ENCODE measurements at regions not wholly inside any gene's neighbourhood (a gene's known extent, or its start where the extent isn't known, plus 50 kb on each side); places are given as distances from the start of the nearest gene placed in this dataset.

DNA sequence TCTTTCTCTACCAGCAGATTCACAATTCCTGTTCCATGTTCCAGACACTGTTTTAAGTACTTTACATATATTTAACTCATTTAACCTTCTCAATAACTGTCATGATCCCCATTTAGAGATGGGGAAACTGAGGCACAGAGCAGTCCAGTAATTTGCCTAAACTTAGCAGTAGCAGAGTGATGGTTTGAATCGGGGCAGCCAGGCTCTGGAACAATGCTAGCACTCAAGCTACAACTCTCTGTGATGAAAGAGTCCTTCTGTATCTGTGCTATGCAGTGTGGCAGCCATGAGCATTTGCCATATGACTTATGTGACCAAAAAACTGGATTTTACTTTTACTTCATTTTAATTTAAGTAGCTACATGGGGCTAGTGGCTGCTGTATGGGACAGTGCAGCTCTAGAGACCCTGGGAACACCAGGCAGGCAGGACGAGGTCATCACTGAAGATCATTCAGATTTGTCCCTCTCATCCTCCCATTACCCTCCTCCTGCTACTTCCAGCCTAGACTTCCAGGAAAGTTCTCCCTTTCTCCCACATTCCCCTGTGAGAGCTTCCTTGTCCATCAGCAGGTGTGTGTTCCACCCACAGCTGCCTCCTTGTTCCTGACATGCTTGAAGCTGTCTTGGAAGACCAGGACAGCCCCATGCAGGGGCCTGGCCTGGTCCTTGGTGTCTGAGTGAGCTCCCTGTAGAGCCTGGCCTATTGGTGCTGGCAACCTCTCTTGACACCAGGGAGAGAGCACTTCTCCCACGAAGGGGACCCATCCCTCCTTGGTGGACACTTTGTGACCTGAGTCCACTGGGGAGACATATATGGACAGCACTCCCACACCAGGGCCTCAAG lies 157.0 kb downstream of the MRPL14 start (continued):
- no peak for TF ChIP-seq ZNF311 (CRISPR knock-in tag; IDR thresholded peaks at IDR 0.05)
- TF ChIP-seq NFATC3 (IDR thresholded peaks at IDR 0.05), result 0 out of 2 replicates have a peak, but pooled peaks have one; percentile 51
- TF ChIP-seq, protein P1, sequence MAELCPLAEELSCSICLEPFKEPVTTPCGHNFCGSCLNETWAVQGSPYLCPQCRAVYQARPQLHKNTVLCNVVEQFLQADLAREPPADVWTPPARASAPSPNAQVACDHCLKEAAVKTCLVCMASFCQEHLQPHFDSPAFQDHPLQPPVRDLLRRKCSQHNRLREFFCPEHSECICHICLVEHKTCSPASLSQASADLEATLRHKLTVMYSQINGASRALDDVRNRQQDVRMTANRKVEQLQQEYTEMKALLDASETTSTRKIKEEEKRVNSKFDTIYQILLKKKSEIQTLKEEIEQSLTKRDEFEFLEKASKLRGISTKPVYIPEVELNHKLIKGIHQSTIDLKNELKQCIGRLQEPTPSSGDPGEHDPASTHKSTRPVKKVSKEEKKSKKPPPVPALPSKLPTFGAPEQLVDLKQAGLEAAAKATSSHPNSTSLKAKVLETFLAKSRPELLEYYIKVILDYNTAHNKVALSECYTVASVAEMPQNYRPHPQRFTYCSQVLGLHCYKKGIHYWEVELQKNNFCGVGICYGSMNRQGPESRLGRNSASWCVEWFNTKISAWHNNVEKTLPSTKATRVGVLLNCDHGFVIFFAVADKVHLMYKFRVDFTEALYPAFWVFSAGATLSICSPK (IDR thresholded peaks at IDR 0.05; ENCODE audit: borderline replicate concordance), result no peak
- TF ChIP-seq BRD9 (IDR thresholded peaks at IDR 0.05; ENCODE audit: low read depth, partially characterized antibody), result no peak
- TF ChIP-seq, protein P2, sequence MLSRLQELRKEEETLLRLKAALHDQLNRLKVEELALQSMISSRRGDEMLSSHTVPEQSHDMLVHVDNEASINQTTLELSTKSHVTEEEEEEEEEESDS (CRISPR knock-in tag; IDR thresholded peaks at IDR 0.05), result no peak
- TF ChIP-seq POLR2AphosphoS5 (IDR thresholded peaks at IDR 0.05; ENCODE audit: control insufficient read depth, insufficient read depth, low read depth, low read length), result no peak
- no peak for TF ChIP-seq EWSR1 (IDR thresholded peaks at IDR 0.05; ENCODE audit: borderline replicate concordance, low read depth, partially characterized antibody)
- TF ChIP-seq POLR2H (tag; IDR thresholded peaks at IDR 0.05; ENCODE audit: low read depth), result no peak
- TF ChIP-seq, protein P3, sequence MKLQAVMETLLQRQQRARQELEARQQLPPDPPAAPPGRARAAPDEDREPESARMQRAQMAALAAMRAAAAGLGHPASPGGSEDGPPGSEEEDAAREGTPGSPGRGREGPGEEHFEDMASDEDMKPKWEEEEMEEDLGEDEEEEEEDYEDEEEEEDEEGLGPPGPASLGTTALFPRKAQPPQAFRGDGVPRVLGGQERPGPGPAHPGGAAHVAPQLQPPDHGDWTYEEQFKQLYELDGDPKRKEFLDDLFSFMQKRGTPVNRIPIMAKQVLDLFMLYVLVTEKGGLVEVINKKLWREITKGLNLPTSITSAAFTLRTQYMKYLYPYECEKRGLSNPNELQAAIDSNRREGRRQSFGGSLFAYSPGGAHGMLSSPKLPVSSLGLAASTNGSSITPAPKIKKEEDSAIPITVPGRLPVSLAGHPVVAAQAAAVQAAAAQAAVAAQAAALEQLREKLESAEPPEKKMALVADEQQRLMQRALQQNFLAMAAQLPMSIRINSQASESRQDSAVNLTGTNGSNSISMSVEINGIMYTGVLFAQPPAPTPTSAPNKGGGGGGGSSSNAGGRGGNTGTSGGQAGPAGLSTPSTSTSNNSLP (IDR thresholded peaks at IDR 0.05; ENCODE audit: borderline replicate concordance, low read depth, low read length), result no peak
- TF ChIP-seq FOXA3 (CRISPR knock-in tag; conservative IDR thresholded peaks at IDR 0.05 in 1 of 2, IDR thresholded peaks at IDR 0.05 in 1 of 2), result no peak
- TF ChIP-seq ZNF717 (CRISPR knock-in tag; IDR thresholded peaks at IDR 0.05), result 0 out of 2 replicates have a peak, but pooled peaks have one; percentile 18
- TF ChIP-seq ZBTB17 (CRISPR knock-in tag; IDR thresholded peaks at IDR 0.05), result 0 out of 2 replicates have a peak, but pooled peaks have one; percentile 28
- no peak for TF ChIP-seq FOXM1 (IDR thresholded peaks at IDR 0.05; ENCODE audit: low read depth)
- no peak for TF ChIP-seq FOXM1 (CRISPR knock-in tag; IDR thresholded peaks at IDR 0.05; ENCODE audit: low read depth)
- no peak for TF ChIP-seq HDAC3 (IDR thresholded peaks at IDR 0.05; ENCODE audit: borderline replicate concordance, partially characterized antibody)
- TF ChIP-seq, protein P4, sequence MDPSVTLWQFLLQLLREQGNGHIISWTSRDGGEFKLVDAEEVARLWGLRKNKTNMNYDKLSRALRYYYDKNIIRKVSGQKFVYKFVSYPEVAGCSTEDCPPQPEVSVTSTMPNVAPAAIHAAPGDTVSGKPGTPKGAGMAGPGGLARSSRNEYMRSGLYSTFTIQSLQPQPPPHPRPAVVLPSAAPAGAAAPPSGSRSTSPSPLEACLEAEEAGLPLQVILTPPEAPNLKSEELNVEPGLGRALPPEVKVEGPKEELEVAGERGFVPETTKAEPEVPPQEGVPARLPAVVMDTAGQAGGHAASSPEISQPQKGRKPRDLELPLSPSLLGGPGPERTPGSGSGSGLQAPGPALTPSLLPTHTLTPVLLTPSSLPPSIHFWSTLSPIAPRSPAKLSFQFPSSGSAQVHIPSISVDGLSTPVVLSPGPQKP (CRISPR knock-in tag; IDR thresholded peaks at IDR 0.05), result no peak
- TF ChIP-seq NFRKB (IDR thresholded peaks at IDR 0.05; ENCODE audit: low read depth), result peak; percentile 20; the same call in 1 of the 2 replicates
- TF ChIP-seq, protein P5, sequence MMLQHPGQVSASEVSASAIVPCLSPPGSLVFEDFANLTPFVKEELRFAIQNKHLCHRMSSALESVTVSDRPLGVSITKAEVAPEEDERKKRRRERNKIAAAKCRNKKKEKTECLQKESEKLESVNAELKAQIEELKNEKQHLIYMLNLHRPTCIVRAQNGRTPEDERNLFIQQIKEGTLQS (IDR thresholded peaks at IDR 0.05), result 0 out of 2 replicates have a peak, but pooled peaks have one; percentile 5
- TF ChIP-seq, protein P5 (CRISPR knock-in tag; conservative IDR thresholded peaks at IDR 0.05), result no peak
- TF ChIP-seq, protein P6, sequence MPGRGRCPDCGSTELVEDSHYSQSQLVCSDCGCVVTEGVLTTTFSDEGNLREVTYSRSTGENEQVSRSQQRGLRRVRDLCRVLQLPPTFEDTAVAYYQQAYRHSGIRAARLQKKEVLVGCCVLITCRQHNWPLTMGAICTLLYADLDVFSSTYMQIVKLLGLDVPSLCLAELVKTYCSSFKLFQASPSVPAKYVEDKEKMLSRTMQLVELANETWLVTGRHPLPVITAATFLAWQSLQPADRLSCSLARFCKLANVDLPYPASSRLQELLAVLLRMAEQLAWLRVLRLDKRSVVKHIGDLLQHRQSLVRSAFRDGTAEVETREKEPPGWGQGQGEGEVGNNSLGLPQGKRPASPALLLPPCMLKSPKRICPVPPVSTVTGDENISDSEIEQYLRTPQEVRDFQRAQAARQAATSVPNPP (IDR thresholded peaks at IDR 0.05; ENCODE audit: borderline replicate concordance, insufficient read depth, insufficient read length), result no peak

All from K562 (cell line).